GM12874 (cell line): ENCODE measurements at regions not wholly inside any gene's neighbourhood (a gene's known extent, or its start where the extent isn't known, plus 50 kb on each side); places are given as distances from the start of the nearest gene placed in this dataset.

Source experiments
- CTCF ChIP-seq: IDR thresholded peaks from 2 replicates; pipeline ENCODE4 v1.5.1; 2011; ENCODE audit warnings: low read depth, mild to moderate bottlenecking, control low read depth, low read length, moderate library complexity; ENCODE audit not compliant: insufficient read depth

GRCh38 chr6:140001821-140002341 is 627.4 kb upstream of the CITED2 start:
- TF ChIP-seq CTCF = no peak

GRCh38 chr6:140001005-140001404 is 626.6 kb upstream of the CITED2 start:
- TF ChIP-seq CTCF = no peak

- TF ChIP-seq CTCF = no peak
Observed at GRCh38 chr6:139996253-139996834, 621.9 kb upstream of the CITED2 start.

GRCh38 chr6:139994998-139995397 is 620.5 kb upstream of the CITED2 start:
- no peak for TF ChIP-seq CTCF

- no peak for TF ChIP-seq CTCF
Observed at GRCh38 chr6:139990856-139991465, 616.5 kb upstream of the CITED2 start.

GRCh38 chr6:139990026-139990686 is 615.7 kb upstream of the CITED2 start:
- TF ChIP-seq CTCF = no peak

GRCh38 chr6:139988685-139989084 is 614.2 kb upstream of the CITED2 start:
- no peak for TF ChIP-seq CTCF
